Sigmoid colon (tissue), 6 donors: ENCODE measurements at regions not wholly inside any gene's neighbourhood (a gene's known extent, or its start where the extent isn't known, plus 50 kb on each side); places are given as distances from the start of the nearest gene placed in this dataset.

Experiments used
- DNase-seq: peaks from one replicate; pipeline ENCODE4 v3.0.0-alpha.2; 2019
- H3K27ac ChIP-seq, 4 donors: fragments of 200-600 bp; sonication (generic); one replicate each; pipeline ENCODE4 v1.5.1; 2016 to 2019; ENCODE audit warnings: mild to moderate bottlenecking in 1 of 4
- H3K27me3 ChIP-seq, 3 donors: fragments of 200-600 bp; sonication (generic); one replicate each; pipeline ENCODE4 v1.5.1; 2019; ENCODE audit warnings: mild to moderate bottlenecking in 1 of 3
- H3K36me3 ChIP-seq, 4 donors: fragments of 200-600 bp; sonication (generic); one replicate each; pipeline ENCODE4 v1.5.1; 2016 to 2019
- H3K4me1 ChIP-seq, 4 donors: fragments of 200-600 bp; sonication (generic); one replicate each; pipeline ENCODE4 v1.5.1; 2017 to 2019
- H3K4me3 ChIP-seq, 4 donors: fragments of 200-600 bp; sonication (generic); one replicate each; pipeline ENCODE4 v1.5.1; 2017 to 2019; ENCODE audit warnings: mild to moderate bottlenecking in 2 of 4, moderate library complexity in 1 of 4
- H3K9me3 ChIP-seq, 4 donors: fragments of 200-600 bp in 3 of 4; sonication (generic) in 3 of 4; one replicate each; pipeline versions ENCODE4 v1.5.1 to v1.6.1; 2013 to 2019
- CTCF ChIP-seq, 4 experiments: fragments of 450-650 bp in 3 of 4; fragments of 200-600 bp in 1 of 4; IDR thresholded peaks; one replicate each; pipeline ENCODE4 v1.5.1; 2016 to 2019; ENCODE audit warnings: antibody characterized with exemption in 4 of 4, mild to moderate bottlenecking in 3 of 4, moderate library complexity in 2 of 4
- EP300 ChIP-seq, 4 donors: sonication (generic); formaldehyde crosslinking; IDR thresholded peaks; one replicate each; pipeline ENCODE4 v1.6.1; 2017; ENCODE audit warnings: antibody characterized with exemption in 4 of 4
- POLR2A ChIP-seq, 2 donors: fragments of 450-650 bp; IDR thresholded peaks; one replicate each; pipeline ENCODE4 v1.6.1; 2016; ENCODE audit warnings: antibody characterized with exemption in 2 of 2, mild to moderate bottlenecking in 2 of 2, moderate library complexity in 2 of 2
- POLR2AphosphoS5 ChIP-seq, 4 donors: sonication (generic); formaldehyde crosslinking; IDR thresholded peaks; one replicate each; pipeline ENCODE4 v1.6.1; 2017; ENCODE audit warnings: antibody characterized with exemption in 4 of 4
- WGBS, 2 donors: extraction: QIAGEN DNeasy Blood & Tissue Kit; methylation state at CpG; one replicate each; pipeline ENCODE4 v1.1.7; 2013; 5-methylcytosine and 5-hydroxymethylcytosine counted together
- intact Hi-C: fragments of 100-400 bp; cut with DNase I; formaldehyde crosslinking; loops from one replicate; pipeline ENCODE4 v1.15.1; 2023
- donor health status: healthy with polysubstance abuse.
- donor health status: healthy.

- intact Hi-C loops, result no loop called here
- TF ChIP-seq EP300 (IDR thresholded peaks at IDR 0.05) (no peak), POLR2AphosphoS5 (IDR thresholded peaks at IDR 0.05) (no peak), CTCF (IDR thresholded peaks at IDR 0.05) (no peak), POLR2A (IDR thresholded peaks at IDR 0.05) (no peak)
- 21 to 67% methylated on average over 4 of the region's 4 CpGs for WGBS, 2 donors
- Histone ChIP-seq H3K27ac (no peak overlapping the region), H3K4me3 (no peak overlapping the region), H3K36me3 (no peaks in the 10 kb centered on the region), H3K4me1 (no peaks in the 10 kb centered on the region), H3K9me3 (no peaks in the 10 kb centered on the region), H3K27me3 (no peaks in the 10 kb centered on the region)
- DNase-seq, result no peak
Observed at GRCh38 chr5:115348175-115348574, 51.7 kb upstream of the CCDC112 start.
